Activated CD8-positive, alpha-beta T cell treated with anti-CD3 and anti-CD28 coated beads for 36 hours (primary cell): ENCODE measurements at regions not wholly inside any gene's neighbourhood (a gene's known extent, or its start where the extent isn't known, plus 50 kb on each side); places are given as distances from the start of the nearest gene placed in this dataset.

Experiments
- ATAC-seq: fragments of 200-7000 bp; cut with Tn5 transposase; one replicate; pipeline ENCODE4 v1.10.0; 2021; ENCODE audit warnings: mild to moderate bottlenecking, moderate library complexity
- CTCF ChIA-PET: fragments of 350-600 bp; sonication (Branson Sonifier 250); formaldehyde crosslinking; loops from one replicate; lab custom pipeline; 2021; ENCODE audit warnings: antibody characterized with exemption; lab: Charles Lee
- POLR2A ChIA-PET: fragments of 350-600 bp; sonication (Branson Sonifier 250); formaldehyde crosslinking; loops from one replicate; lab custom pipeline; 2021; ENCODE audit warnings: antibody characterized with exemption; lab: Charles Lee
- DNase-seq: peaks from one replicate; pipeline ENCODE4 v3.0.0-alpha.2; 2020
- H3K27ac Mint-ChIP-seq: one replicate; pipeline ENCODE4 v1.8.0; 2021; ENCODE audit warnings: mild to moderate bottlenecking, mixed read lengths
- H3K27me3 Mint-ChIP-seq: one replicate; pipeline ENCODE4 v1.8.0; 2021; ENCODE audit warnings: mixed read lengths
- H3K36me3 Mint-ChIP-seq: one replicate; pipeline ENCODE4 v1.8.0; 2021; ENCODE audit warnings: low read depth, mixed read lengths
- H3K4me1 Mint-ChIP-seq: one replicate; pipeline ENCODE4 v1.8.0; 2021; ENCODE audit warnings: low read depth, mixed read lengths
- H3K4me3 Mint-ChIP-seq: one replicate; pipeline ENCODE4 v1.8.0; 2021; ENCODE audit warnings: mild to moderate bottlenecking, moderate library complexity, mixed read lengths
- H3K9me3 Mint-ChIP-seq: one replicate; pipeline ENCODE4 v1.8.0; 2021; ENCODE audit warnings: mixed read lengths
- CTCF ChIP-seq: fragments of 200-600 bp; IDR thresholded peaks from one replicate; pipeline ENCODE4 v1.8.0; 2022; ENCODE audit warnings: antibody characterized with exemption, mild to moderate bottlenecking
- intact Hi-C: fragments of 100-400 bp; cut with micrococcal nuclease; formaldehyde crosslinking; loops from one replicate; pipeline ENCODE4 v1.10.0; 2022

- Mint-ChIP-seq H3K27me3 (no peaks in the 10 kb centered on the region), H3K9me3 (no peaks in the 10 kb centered on the region), H3K36me3 (no peaks in the 10 kb centered on the region), H3K4me1 (no peaks in the 10 kb centered on the region), H3K4me3 (no peak overlapping the region), H3K27ac (no peak overlapping the region)
- POLR2A ChIA-PET = no interaction called here
- no peak for ATAC-seq
- no peak for DNase-seq
- CTCF ChIA-PET = no interaction called here
- TF ChIP-seq CTCF = no peak
- intact Hi-C loops = no loop called here
Observed at GRCh38 chr9:71626395-71626794, 141.9 kb downstream of the CEMIP2 start.

- ATAC-seq (no peak), DNase-seq (no peak)
- Mint-ChIP-seq H3K27ac (no peak overlapping the region), H3K36me3 (no peaks in the 10 kb centered on the region), H3K4me3 (no peak overlapping the region), H3K4me1 (no peaks in the 10 kb centered on the region), H3K9me3 (no peaks in the 10 kb centered on the region), H3K27me3 (no peaks in the 10 kb centered on the region)
- intact Hi-C loops = no loop called here
- CTCF ChIA-PET = interaction anchor here (1.0 kb wide), 1 partner anchor 10 kb away, joined by 3 read pairs; no protein-coding TSS in a partner anchor
- POLR2A ChIA-PET = no interaction called here
- peak; percentile 9 for TF ChIP-seq CTCF
Observed at GRCh38 chr9:71624728-71625127, 143.6 kb downstream of the CEMIP2 start.

GRCh38 chr9:71620746-71621145 is 147.6 kb downstream of the CEMIP2 start:
- H3K9me3 Mint-ChIP-seq = peaks cover 4% of the 10 kb centered on the region
- no peak overlapping the region for H3K27ac Mint-ChIP-seq
- ATAC-seq (no peak), DNase-seq (no peak)
- no peak for TF ChIP-seq CTCF
- H3K4me3 Mint-ChIP-seq = no peak overlapping the region
- no peaks in the 10 kb centered on the region for H3K36me3 Mint-ChIP-seq
- intact Hi-C loops = no loop called here
- ChIA-PET CTCF (no interaction called here), POLR2A (no interaction called here)
- H3K27me3 Mint-ChIP-seq = no peaks in the 10 kb centered on the region
- no peaks in the 10 kb centered on the region for H3K4me1 Mint-ChIP-seq

- H3K27ac Mint-ChIP-seq = no peak overlapping the region
- no peak for ATAC-seq
- H3K4me1 Mint-ChIP-seq = no peaks in the 10 kb centered on the region
- H3K36me3 Mint-ChIP-seq = no peaks in the 10 kb centered on the region
- H3K27me3 Mint-ChIP-seq = no peaks in the 10 kb centered on the region
- peaks cover 4% of the 10 kb centered on the region for H3K9me3 Mint-ChIP-seq
- POLR2A ChIA-PET = no interaction called here
- CTCF ChIA-PET = no interaction called here
- DNase-seq = no peak
- intact Hi-C loops = no loop called here
- H3K4me3 Mint-ChIP-seq = no peak overlapping the region
- TF ChIP-seq CTCF = no peak
Observed at GRCh38 chr9:71620331-71620730, 148.0 kb downstream of the CEMIP2 start.

- DNase-seq = no peak
- TF ChIP-seq CTCF = no peak
- ChIA-PET CTCF (interaction anchor here (0.6 to 1.4 kb wide), 5 partner anchors 9 to 174 kb away, joined by 3 to 6 read pairs (median 3); no protein-coding TSS in a partner anchor), POLR2A (no interaction called here)
- Mint-ChIP-seq H3K4me3 (no peak overlapping the region), H3K4me1 (no peaks in the 10 kb centered on the region), H3K36me3 (no peaks in the 10 kb centered on the region), H3K9me3 (peaks cover 4% of the 10 kb centered on the region), H3K27ac (no peak overlapping the region), H3K27me3 (no peaks in the 10 kb centered on the region)
- intact Hi-C loops = loop anchor here (10.0 kb wide), 1 partner anchor 55 kb away; no protein-coding TSS in a partner anchor
- ATAC-seq = no peak
Observed at GRCh38 chr9:71619926-71620325, 148.4 kb downstream of the CEMIP2 start.
